Spleen (tissue), 7 donors: ENCODE measurements at regions not wholly inside any gene's neighbourhood (a gene's known extent, or its start where the extent isn't known, plus 50 kb on each side); places are given as distances from the start of the nearest gene placed in this dataset.

Experiments
- CTCF ChIP-seq, 11 experiments: fragments of 200-600 bp in 7 of 11; fragments of 450-650 bp in 4 of 11; sonication (generic) in 4 of 11; IDR thresholded peaks in 8 of 11; conservative IDR thresholded peaks in 3 of 11; 1 replicate in 7 of 11; 2 replicates in 4 of 11; pipeline versions ENCODE4 v1.4.0 to v1.8.0; 2016 to 2021; ENCODE audit warnings: antibody characterized with exemption in 11 of 11, inconsistent platforms in 4 of 11, mild to moderate bottlenecking in 1 of 11
- POLR2AphosphoS5 ChIP-seq, 3 donors: sonication (generic); formaldehyde crosslinking; IDR thresholded peaks; one replicate each; pipeline ENCODE4 v1.5.1; 2017; ENCODE audit warnings: antibody characterized with exemption in 3 of 3
- donor health status: DM: no; HTN: no; CAD: no; lungs with moderate emphysema.
- donor health status: DM: no; HTN: no; CAD: no.
- donor health status: DM: no; HTN: no; CAD: no.

GRCh38 chr2:33812707-33813106 is 213.6 kb upstream of the FAM98A start:
- TF ChIP-seq POLR2AphosphoS5 (IDR thresholded peaks at IDR 0.05): no peak
- TF ChIP-seq CTCF (IDR thresholded peaks at IDR 0.05 in 8 of 11, conservative IDR thresholded peaks at IDR 0.05 in 3 of 11): no peak
